Gastrocnemius medialis (tissue), 4 donors: ENCODE measurements at regions not wholly inside any gene's neighbourhood (a gene's known extent, or its start where the extent isn't known, plus 50 kb on each side); places are given as distances from the start of the nearest gene placed in this dataset.

ENCODE experiments used
- ATAC-seq, 2 donors: fragments of 150-250 bp; one replicate each; pipeline ENCODE4 v1.9.1; 2016
- DNase-seq, 2 donors: peaks; one replicate each; pipeline ENCODE4 v3.0.0-alpha.2; 2019
- H3K27ac ChIP-seq, 4 donors: fragments of 200-600 bp; sonication (generic); 1 replicate in 1 of 4; 2 replicates in 3 of 4; pipeline ENCODE4 v1.5.1; 2016 to 2018; ENCODE audit warnings: mild to moderate bottlenecking in 2 of 4, moderate library complexity in 1 of 4
- H3K27me3 ChIP-seq, 3 donors: fragments of 200-600 bp; sonication (generic) in 2 of 3; 1 replicate in 1 of 3; 2 replicates in 2 of 3; pipeline versions ENCODE4 v1.5.1 to v1.6.0; 2016 to 2019; ENCODE audit warnings: mild to moderate bottlenecking in 1 of 3, moderate library complexity in 1 of 3
- H3K36me3 ChIP-seq, 2 donors: fragments of 200-600 bp; sonication (generic) in 1 of 2; one replicate each; pipeline ENCODE4 v1.5.1; 2017 to 2018
- H3K4me1 ChIP-seq, 2 donors: fragments of 200-600 bp; sonication (generic) in 1 of 2; one replicate each; pipeline ENCODE4 v1.5.1; 2016 to 2017; ENCODE audit warnings: mild to moderate bottlenecking in 2 of 2
- H3K4me3 ChIP-seq, 4 donors: fragments of 200-600 bp; sonication (generic) in 3 of 4; 1 replicate in 1 of 4; 2 replicates in 3 of 4; pipeline ENCODE4 v1.5.1; 2016 to 2019; ENCODE audit warnings: mild to moderate bottlenecking in 2 of 4
- H3K9me3 ChIP-seq, 3 donors: fragments of 200-600 bp; sonication (generic) in 2 of 3; 1 replicate in 1 of 3; 2 replicates in 2 of 3; pipeline ENCODE4 v1.5.1; 2016 to 2019
- CTCF ChIP-seq, 5 experiments: fragments of 450-650 bp in 3 of 5; fragments of 200-600 bp in 2 of 5; sonication (generic) in 2 of 5; IDR thresholded peaks in 4 of 5; conservative IDR thresholded peaks in 1 of 5; 1 replicate in 4 of 5; 2 replicates in 1 of 5; pipeline ENCODE4 v1.5.1; 2016 to 2019; ENCODE audit warnings: antibody characterized with exemption in 5 of 5, mild to moderate bottlenecking in 3 of 5, moderate library complexity in 3 of 5
- POLR2A ChIP-seq, 2 donors: fragments of 450-650 bp; IDR thresholded peaks; one replicate each; pipeline ENCODE4 v1.6.1; 2017; ENCODE audit warnings: antibody characterized with exemption in 2 of 2, mild to moderate bottlenecking in 2 of 2, moderate library complexity in 2 of 2
- in situ Hi-C, 4 donors: fragments of 200-750 bp; cut with MboI; loops; one replicate each; pipeline versions ENCODE4 v1.15.0 to v1.8.0; 2017; ENCODE audit warnings: low sequenced_read_pairs in 4 of 4
- intact Hi-C: fragments of 100-400 bp; cut with DNase I; formaldehyde crosslinking; loops from one replicate; pipeline ENCODE4 v1.15.1; 2023; ENCODE audit warnings: low total_unique reads

GRCh38 chr6:114740547-114740946, 397.7 kb upstream of the HS3ST5 start:
- H3K4me3 ChIP-seq, result no peak overlapping the region
- in situ Hi-C loops, result loop anchor here in 1 of 4 donors (10.0 kb wide), 1 partner anchor 1154 kb away; no protein-coding TSS in a partner anchor
- no peak overlapping the region for H3K27ac ChIP-seq
- intact Hi-C loops, result no loop called here
- TF ChIP-seq POLR2A (IDR thresholded peaks at IDR 0.05) (no peak), CTCF (IDR thresholded peaks at IDR 0.05 in 4 of 5, conservative IDR thresholded peaks at IDR 0.05 in 1 of 5) (no peak)
- ATAC-seq (no peak), DNase-seq (no peak)
- H3K9me3 ChIP-seq, result no peaks in the 10 kb centered on the region
- no peaks in the 10 kb centered on the region for H3K36me3 ChIP-seq
- H3K4me1 ChIP-seq, result peaks cover 0 to 6% of the 10 kb centered on the region in 2 donors
- no peaks in the 10 kb centered on the region for H3K27me3 ChIP-seq

- intact Hi-C loops (no loop called here), in situ Hi-C loops (loop anchor here in 1 of 4 donors (10.0 kb wide), 1 partner anchor 1155 kb away; no protein-coding TSS in a partner anchor)
- H3K27me3 ChIP-seq, result no peaks in the 10 kb centered on the region
- H3K4me1 ChIP-seq, result peaks cover 0 to 6% of the 10 kb centered on the region in 2 donors
- ATAC-seq (no peak), DNase-seq (no peak)
- no peak overlapping the region for H3K4me3 ChIP-seq
- H3K27ac ChIP-seq, result no peak overlapping the region
- H3K9me3 ChIP-seq, result no peaks in the 10 kb centered on the region
- no peak for TF ChIP-seq POLR2A (IDR thresholded peaks at IDR 0.05)
- TF ChIP-seq CTCF (IDR thresholded peaks at IDR 0.05 in 4 of 5, conservative IDR thresholded peaks at IDR 0.05 in 1 of 5), result no peak
- no peaks in the 10 kb centered on the region for H3K36me3 ChIP-seq
These were observed 396.8 kb upstream of the HS3ST5 start for GRCh38 chr6:114739656-114740055.

GRCh38 chr6:114735025-114735735, 392.4 kb upstream of the HS3ST5 start:
- Histone ChIP-seq H3K9me3 (no peaks in the 10 kb centered on the region), H3K27me3 (no peaks in the 10 kb centered on the region), H3K4me1 (peaks cover 0 to under 1% of the 10 kb centered on the region in 2 donors), H3K4me3 (no peak overlapping the region), H3K27ac (no peak overlapping the region), H3K36me3 (no peaks in the 10 kb centered on the region)
- intact Hi-C loops (no loop called here), in situ Hi-C loops (no loop called here)
- TF ChIP-seq CTCF (IDR thresholded peaks at IDR 0.05 in 4 of 5, conservative IDR thresholded peaks at IDR 0.05 in 1 of 5) (no peak), POLR2A (IDR thresholded peaks at IDR 0.05) (no peak)
- no peak for DNase-seq
- no peak for ATAC-seq

- Histone ChIP-seq H3K36me3 (no peaks in the 10 kb centered on the region), H3K4me1 (no peaks in the 10 kb centered on the region), H3K9me3 (no peaks in the 10 kb centered on the region), H3K27ac (no peak overlapping the region), H3K27me3 (no peaks in the 10 kb centered on the region), H3K4me3 (no peak overlapping the region)
- intact Hi-C loops, result no loop called here
- no peak for DNase-seq
- in situ Hi-C loops, result no loop called here
- no peak for ATAC-seq
- TF ChIP-seq POLR2A (IDR thresholded peaks at IDR 0.05), result no peak
These were observed 390.8 kb upstream of the HS3ST5 start for GRCh38 chr6:114733596-114733995.

GRCh38 chr6:114718716-114719270, 376.0 kb upstream of the HS3ST5 start:
- H3K9me3 ChIP-seq, result no peaks in the 10 kb centered on the region
- in situ Hi-C loops (no loop called here), intact Hi-C loops (no loop called here)
- TF ChIP-seq CTCF (IDR thresholded peaks at IDR 0.05 in 4 of 5, conservative IDR thresholded peaks at IDR 0.05 in 1 of 5), result no peak
- no peak overlapping the region for H3K27ac ChIP-seq
- no peak overlapping the region for H3K4me3 ChIP-seq
- no peaks in the 10 kb centered on the region for H3K4me1 ChIP-seq
- no peaks in the 10 kb centered on the region for H3K36me3 ChIP-seq
- no peaks in the 10 kb centered on the region for H3K27me3 ChIP-seq
- ATAC-seq (no peak), DNase-seq (no peak)
